ENCODE measurements at regions not wholly inside any gene's neighbourhood (a gene's known extent, or its start where the extent isn't known, plus 50 kb on each side); places are given as distances from the start of the nearest gene placed in this dataset.

DNA sequence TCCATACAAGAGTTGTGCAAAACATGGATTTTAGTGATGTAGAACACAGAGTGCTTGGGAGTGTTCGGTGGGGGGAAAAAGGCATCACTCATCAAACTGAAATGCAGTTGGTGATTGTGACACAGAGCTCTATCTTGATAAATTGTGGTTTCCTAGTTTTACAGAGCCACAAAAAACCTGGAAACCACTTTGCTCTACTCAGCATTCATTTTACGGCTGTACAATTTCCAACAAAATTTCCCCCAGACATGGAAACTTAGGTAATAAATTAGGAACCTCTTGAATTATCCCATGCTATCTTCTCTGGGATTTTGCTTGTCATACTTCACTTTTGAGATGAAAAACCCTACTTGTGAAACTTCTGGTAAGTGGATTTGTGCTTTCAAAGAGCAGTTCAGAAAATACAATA lies 614.9 kb upstream of the FZD8 start:
- TF ChIP-seq, protein P1, sequence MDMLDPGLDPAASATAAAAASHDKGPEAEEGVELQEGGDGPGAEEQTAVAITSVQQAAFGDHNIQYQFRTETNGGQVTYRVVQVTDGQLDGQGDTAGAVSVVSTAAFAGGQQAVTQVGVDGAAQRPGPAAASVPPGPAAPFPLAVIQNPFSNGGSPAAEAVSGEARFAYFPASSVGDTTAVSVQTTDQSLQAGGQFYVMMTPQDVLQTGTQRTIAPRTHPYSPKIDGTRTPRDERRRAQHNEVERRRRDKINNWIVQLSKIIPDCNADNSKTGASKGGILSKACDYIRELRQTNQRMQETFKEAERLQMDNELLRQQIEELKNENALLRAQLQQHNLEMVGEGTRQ (IDR thresholded peaks at IDR 0.05; ENCODE audit: low read depth, low read length), result no peak
- TF ChIP-seq POLR2A (IDR thresholded peaks at IDR 0.05; ENCODE audit: low read depth, low read length), result no peak
- no peak for TF ChIP-seq FOS (IDR thresholded peaks at IDR 0.05; ENCODE audit: low read depth, low read length)
- TF ChIP-seq SMC3 (IDR thresholded peaks at IDR 0.05; ENCODE audit: low read depth, low read length), result no peak
- TF ChIP-seq, protein P2, sequence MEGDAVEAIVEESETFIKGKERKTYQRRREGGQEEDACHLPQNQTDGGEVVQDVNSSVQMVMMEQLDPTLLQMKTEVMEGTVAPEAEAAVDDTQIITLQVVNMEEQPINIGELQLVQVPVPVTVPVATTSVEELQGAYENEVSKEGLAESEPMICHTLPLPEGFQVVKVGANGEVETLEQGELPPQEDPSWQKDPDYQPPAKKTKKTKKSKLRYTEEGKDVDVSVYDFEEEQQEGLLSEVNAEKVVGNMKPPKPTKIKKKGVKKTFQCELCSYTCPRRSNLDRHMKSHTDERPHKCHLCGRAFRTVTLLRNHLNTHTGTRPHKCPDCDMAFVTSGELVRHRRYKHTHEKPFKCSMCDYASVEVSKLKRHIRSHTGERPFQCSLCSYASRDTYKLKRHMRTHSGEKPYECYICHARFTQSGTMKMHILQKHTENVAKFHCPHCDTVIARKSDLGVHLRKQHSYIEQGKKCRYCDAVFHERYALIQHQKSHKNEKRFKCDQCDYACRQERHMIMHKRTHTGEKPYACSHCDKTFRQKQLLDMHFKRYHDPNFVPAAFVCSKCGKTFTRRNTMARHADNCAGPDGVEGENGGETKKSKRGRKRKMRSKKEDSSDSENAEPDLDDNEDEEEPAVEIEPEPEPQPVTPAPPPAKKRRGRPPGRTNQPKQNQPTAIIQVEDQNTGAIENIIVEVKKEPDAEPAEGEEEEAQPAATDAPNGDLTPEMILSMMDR (conservative IDR thresholded peaks at IDR 0.05; ENCODE audit: low read depth, low read length), result no peak
- TF ChIP-seq MXI1 (IDR thresholded peaks at IDR 0.05; ENCODE audit: borderline replicate concordance, low read depth, low read length), result no peak
- TF ChIP-seq RAD21 (IDR thresholded peaks at IDR 0.05; ENCODE audit: low read length), result no peak
- no peak for TF ChIP-seq MAFK (IDR thresholded peaks at IDR 0.05; ENCODE audit: low read depth, low read length)
- TF ChIP-seq CEBPB (IDR thresholded peaks at IDR 0.05; ENCODE audit: low read depth, low read length), result peak; percentile 62
- no peak for TF ChIP-seq MAZ (IDR thresholded peaks at IDR 0.05; ENCODE audit: borderline replicate concordance, low read depth, low read length)
- TF ChIP-seq, protein P3, sequence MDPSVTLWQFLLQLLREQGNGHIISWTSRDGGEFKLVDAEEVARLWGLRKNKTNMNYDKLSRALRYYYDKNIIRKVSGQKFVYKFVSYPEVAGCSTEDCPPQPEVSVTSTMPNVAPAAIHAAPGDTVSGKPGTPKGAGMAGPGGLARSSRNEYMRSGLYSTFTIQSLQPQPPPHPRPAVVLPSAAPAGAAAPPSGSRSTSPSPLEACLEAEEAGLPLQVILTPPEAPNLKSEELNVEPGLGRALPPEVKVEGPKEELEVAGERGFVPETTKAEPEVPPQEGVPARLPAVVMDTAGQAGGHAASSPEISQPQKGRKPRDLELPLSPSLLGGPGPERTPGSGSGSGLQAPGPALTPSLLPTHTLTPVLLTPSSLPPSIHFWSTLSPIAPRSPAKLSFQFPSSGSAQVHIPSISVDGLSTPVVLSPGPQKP (IDR thresholded peaks at IDR 0.05; ENCODE audit: borderline replicate concordance, low read depth, low read length), result no peak
- TF ChIP-seq RCOR1 (IDR thresholded peaks at IDR 0.05; ENCODE audit: insufficient replicate concordance, low read length), result no peak

All from IMR-90 (cell line).